ENCODE measurements at regions not wholly inside any gene's neighbourhood (a gene's known extent, or its start where the extent isn't known, plus 50 kb on each side); places are given as distances from the start of the nearest gene placed in this dataset.

- no peak overlapping the region for H3K4me3 ChIP-seq (ENCODE audit: low read depth, low read length)
- no peak for DNase-seq (ENCODE audit: low read depth)
- TF ChIP-seq, protein P1, sequence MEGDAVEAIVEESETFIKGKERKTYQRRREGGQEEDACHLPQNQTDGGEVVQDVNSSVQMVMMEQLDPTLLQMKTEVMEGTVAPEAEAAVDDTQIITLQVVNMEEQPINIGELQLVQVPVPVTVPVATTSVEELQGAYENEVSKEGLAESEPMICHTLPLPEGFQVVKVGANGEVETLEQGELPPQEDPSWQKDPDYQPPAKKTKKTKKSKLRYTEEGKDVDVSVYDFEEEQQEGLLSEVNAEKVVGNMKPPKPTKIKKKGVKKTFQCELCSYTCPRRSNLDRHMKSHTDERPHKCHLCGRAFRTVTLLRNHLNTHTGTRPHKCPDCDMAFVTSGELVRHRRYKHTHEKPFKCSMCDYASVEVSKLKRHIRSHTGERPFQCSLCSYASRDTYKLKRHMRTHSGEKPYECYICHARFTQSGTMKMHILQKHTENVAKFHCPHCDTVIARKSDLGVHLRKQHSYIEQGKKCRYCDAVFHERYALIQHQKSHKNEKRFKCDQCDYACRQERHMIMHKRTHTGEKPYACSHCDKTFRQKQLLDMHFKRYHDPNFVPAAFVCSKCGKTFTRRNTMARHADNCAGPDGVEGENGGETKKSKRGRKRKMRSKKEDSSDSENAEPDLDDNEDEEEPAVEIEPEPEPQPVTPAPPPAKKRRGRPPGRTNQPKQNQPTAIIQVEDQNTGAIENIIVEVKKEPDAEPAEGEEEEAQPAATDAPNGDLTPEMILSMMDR (IDR thresholded peaks at IDR 0.05; ENCODE audit: insufficient read depth, low read length), result no peak
Observed at GRCh38 chr14:61129168-61129745, 148.2 kb downstream of the SLC38A6 start.

GRCh38 chr14:61128382-61129167 is 147.5 kb downstream of the SLC38A6 start:
- DNase-seq (ENCODE audit: low read depth), result no peak
- no peak overlapping the region for H3K4me3 ChIP-seq (ENCODE audit: low read depth, low read length)
- TF ChIP-seq, protein P1 (IDR thresholded peaks at IDR 0.05; ENCODE audit: insufficient read depth, low read length), result no peak

DNA sequence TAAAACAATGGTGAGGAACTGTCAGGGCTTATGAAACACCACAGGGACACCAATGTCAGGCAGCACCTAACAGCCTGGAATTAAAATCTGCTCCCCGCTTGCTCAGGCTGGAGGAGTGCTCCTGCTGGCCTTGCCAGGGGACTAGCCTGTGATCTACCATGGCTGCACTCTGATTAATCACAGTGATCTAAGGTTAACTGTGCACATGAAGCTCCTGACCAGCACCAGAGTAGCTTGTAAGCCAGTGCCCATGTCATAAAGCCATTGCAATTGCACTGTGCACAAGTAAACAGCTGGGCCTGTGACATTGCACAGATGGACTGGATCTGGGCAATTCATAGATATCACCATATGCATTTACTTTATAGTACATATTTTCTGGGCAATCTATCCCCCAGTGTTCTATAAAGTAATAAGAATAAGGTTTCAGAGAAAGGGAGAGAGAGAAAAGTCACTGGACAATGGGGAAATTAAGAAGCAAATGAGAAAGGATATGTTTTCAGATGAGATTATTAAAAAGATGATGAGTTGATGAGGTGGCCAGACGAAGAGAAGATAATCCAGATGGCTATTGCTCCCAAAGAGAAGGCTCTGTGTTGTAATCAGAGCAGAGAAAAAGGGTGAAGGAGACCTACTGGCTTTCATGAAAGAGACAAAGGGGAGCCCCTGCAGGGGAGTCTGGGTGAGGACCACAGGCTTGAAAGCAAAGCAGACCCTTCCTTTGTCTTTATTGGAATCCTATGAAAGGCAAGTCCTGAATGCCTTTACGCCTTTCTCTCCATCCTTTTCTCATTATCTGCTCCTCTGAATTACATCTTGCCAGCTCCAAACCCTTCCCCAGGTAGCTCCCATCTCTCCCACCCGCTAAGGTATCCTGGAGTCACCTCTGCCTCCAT is 145.8 kb downstream of the SLC38A6 start:
- H3K4me3 ChIP-seq (ENCODE audit: low read depth, low read length), result no peak overlapping the region
- TF ChIP-seq, protein P1 (IDR thresholded peaks at IDR 0.05; ENCODE audit: insufficient read depth, low read length), result no peak
- DNase-seq (ENCODE audit: low read depth), result no peak

GRCh38 chr14:61125867-61126572 is 145.0 kb downstream of the SLC38A6 start:
- TF ChIP-seq, protein P1 (IDR thresholded peaks at IDR 0.05; ENCODE audit: insufficient read depth, low read length), result no peak
- no peak overlapping the region for H3K4me3 ChIP-seq (ENCODE audit: low read depth, low read length)
- DNase-seq (ENCODE audit: low read depth), result no peak

- H3K4me3 ChIP-seq (ENCODE audit: low read depth, low read length), result no peak overlapping the region
- TF ChIP-seq, protein P1 (IDR thresholded peaks at IDR 0.05; ENCODE audit: insufficient read depth, low read length), result no peak
- DNase-seq (ENCODE audit: low read depth), result no peak
Observed at GRCh38 chr14:61125041-61125866, 144.2 kb downstream of the SLC38A6 start.
